PC-3 (cell line): ENCODE measurements at regions not wholly inside any gene's neighbourhood (a gene's known extent, or its start where the extent isn't known, plus 50 kb on each side); places are given as distances from the start of the nearest gene placed in this dataset.

Experiments
- ATAC-seq: fragments of 200-7000 bp; cut with Tn5 transposase; 2 replicates; pipeline ENCODE4 v1.9.1; 2020; ENCODE audit warnings: mild to moderate bottlenecking, moderate library complexity
- BruUV-seq: library from RNA; stranded (reverse); fragments of 400-500 nt; replicated peaks from 2 replicates; lab custom pipeline; 2021; lab: Mats Ljungman, UMichigan
- CTCF ChIA-PET: fragments of 300-600 bp; sonication (Branson Sonifier 250); formaldehyde crosslinking; loops from one replicate; lab custom pipeline; 2022; ENCODE audit warnings: antibody characterized with exemption; lab: Charles Lee
- POLR2A ChIA-PET: fragments of 300-600 bp; sonication (Branson Sonifier 250); formaldehyde crosslinking; loops from one replicate; lab custom pipeline; 2022; ENCODE audit warnings: antibody characterized with exemption; ENCODE audit not compliant: unreplicated experiment; lab: Charles Lee
- DNase-seq: peaks from one replicate; pipeline ENCODE4 v3.0.0-alpha.2; 2015
- H2AFZ ChIP-seq: fragments of 300-600 bp; sonication (generic); 2 replicates; pipeline ENCODE4 v1.6.0; 2016; ENCODE audit warnings: antibody characterized with exemption, low read length
- H3F3A ChIP-seq: fragments of 300-600 bp; sonication (generic); one replicate; pipeline ENCODE4 v1.6.0; 2017; ENCODE audit warnings: antibody characterized with exemption, low read length, control low read depth, mild to moderate bottlenecking; ENCODE audit not compliant: unreplicated experiment
- H3K27ac ChIP-seq: fragments of 300-600 bp; sonication (generic); 2 replicates; pipeline ENCODE4 v1.5.1; 2016; ENCODE audit warnings: mild to moderate bottlenecking, low read length
- H3K27me3 ChIP-seq: fragments of 300-600 bp; sonication (generic); 2 replicates; pipeline ENCODE4 v1.6.1; 2016; ENCODE audit warnings: low read length, mixed read lengths
- H3K36me3 ChIP-seq: fragments of 300-600 bp; sonication (generic); 2 replicates; pipeline ENCODE4 v1.6.1; 2016; ENCODE audit warnings: low read depth, mixed run types, low read length, mixed read lengths
- H3K4me1 ChIP-seq: fragments of 300-600 bp; sonication (generic); 2 replicates; pipeline ENCODE4 v1.5.1; 2016; ENCODE audit warnings: low read length; ENCODE audit not compliant: insufficient read depth
- H3K4me2 ChIP-seq: fragments of 300-600 bp; sonication (generic); 2 replicates; pipeline ENCODE4 v1.6.0; 2016; ENCODE audit warnings: low read length
- H3K4me3 ChIP-seq: fragments of 300-600 bp; sonication (generic); 2 replicates; pipeline ENCODE4 v1.5.1; 2016; ENCODE audit warnings: mild to moderate bottlenecking, low read length, mixed read lengths
- H3K79me2 ChIP-seq: fragments of 300-600 bp; sonication (generic); 2 replicates; pipeline ENCODE4 v1.6.1; 2017; ENCODE audit warnings: low read length, mixed read lengths
- H3K9ac ChIP-seq: fragments of 300-600 bp; sonication (generic); 2 replicates; pipeline ENCODE4 v1.6.0; 2016; ENCODE audit warnings: mild to moderate bottlenecking, low read length
- H3K9me2 ChIP-seq: fragments of 300-600 bp; sonication (generic); replicated peaks from 2 replicates; pipeline ENCODE4 v1.6.1; 2016; ENCODE audit warnings: mixed run types, low read length, mixed read lengths
- H3K9me3 ChIP-seq: fragments of 300-600 bp; sonication (generic); 2 replicates; pipeline ENCODE4 v1.6.1; 2016; ENCODE audit warnings: low read length, mixed read lengths
- H4K20me1 ChIP-seq: fragments of 300-600 bp; sonication (generic); 2 replicates; pipeline ENCODE4 v1.6.1; 2016; ENCODE audit warnings: low read length, mixed read lengths
- EZH2 ChIP-seq: fragments of 300-600 bp; sonication (generic); IDR thresholded peaks from one replicate; pipeline ENCODE4 v1.6.1; 2017; ENCODE audit warnings: antibody characterized with exemption, mild to moderate bottlenecking, low read length; ENCODE audit not compliant: unreplicated experiment
- EZH2phosphoT487 ChIP-seq: fragments of 300-600 bp; sonication (generic); IDR thresholded peaks from 2 replicates; pipeline ENCODE4 v1.6.1; 2018; ENCODE audit warnings: mild to moderate bottlenecking, antibody characterized with exemption, low read length, borderline replicate concordance
- intact Hi-C: fragments of 100-400 bp; cut with micrococcal nuclease; formaldehyde crosslinking; loops from 2 replicates; pipeline ENCODE4 v1.9.0; 2023
- TF ChIP-seq, protein P1 (sequence below): fragments of 300-600 bp; sonication (generic); conservative IDR thresholded peaks from 2 replicates; pipeline ENCODE4 v1.5.1; 2017; ENCODE audit warnings: antibody characterized with exemption, low read depth, mild to moderate bottlenecking, low read length

DNA sequence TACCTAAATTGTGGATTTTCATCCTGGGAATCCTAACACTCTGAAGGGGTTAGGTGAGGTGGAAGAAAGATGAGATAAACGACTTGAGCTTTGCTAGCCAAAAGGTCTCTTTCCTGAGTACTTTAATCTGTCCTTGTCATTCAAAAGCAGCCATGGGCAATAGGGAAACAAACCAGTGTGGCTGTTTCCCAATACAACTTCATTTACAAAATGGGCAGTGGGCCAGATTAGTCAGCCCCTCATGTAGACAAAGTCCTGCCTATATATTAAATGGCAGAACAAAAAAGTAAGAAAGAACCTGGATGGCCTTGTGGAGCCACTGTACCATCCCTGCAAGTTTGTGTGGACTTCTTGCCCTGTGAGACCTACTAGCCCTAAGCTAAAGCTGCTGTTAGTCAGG is 51.0 kb upstream of the NFIL3 start:
- ATAC-seq: no peak
- Histone ChIP-seq H3K79me2 (no peaks in the 10 kb centered on the region), H3K9ac (no peak overlapping the region), H3F3A (no peaks in the 10 kb centered on the region), H3K27me3 (no peaks in the 10 kb centered on the region), H3K9me2 (no peaks in the 10 kb centered on the region), H3K4me2 (no peak overlapping the region), H4K20me1 (no peaks in the 10 kb centered on the region), H3K27ac (no peak overlapping the region), H3K9me3 (no peaks in the 10 kb centered on the region), H2AFZ (no peak overlapping the region), H3K4me3 (no peak overlapping the region), H3K36me3 (no peaks in the 10 kb centered on the region), H3K4me1 (no peaks in the 10 kb centered on the region)
- intact Hi-C loops: no loop called here
- ChIA-PET CTCF (no interaction called here), POLR2A (no interaction called here)
- no peak for TF ChIP-seq EZH2phosphoT487
- TF ChIP-seq EZH2: no peak
- TF ChIP-seq, protein P1, sequence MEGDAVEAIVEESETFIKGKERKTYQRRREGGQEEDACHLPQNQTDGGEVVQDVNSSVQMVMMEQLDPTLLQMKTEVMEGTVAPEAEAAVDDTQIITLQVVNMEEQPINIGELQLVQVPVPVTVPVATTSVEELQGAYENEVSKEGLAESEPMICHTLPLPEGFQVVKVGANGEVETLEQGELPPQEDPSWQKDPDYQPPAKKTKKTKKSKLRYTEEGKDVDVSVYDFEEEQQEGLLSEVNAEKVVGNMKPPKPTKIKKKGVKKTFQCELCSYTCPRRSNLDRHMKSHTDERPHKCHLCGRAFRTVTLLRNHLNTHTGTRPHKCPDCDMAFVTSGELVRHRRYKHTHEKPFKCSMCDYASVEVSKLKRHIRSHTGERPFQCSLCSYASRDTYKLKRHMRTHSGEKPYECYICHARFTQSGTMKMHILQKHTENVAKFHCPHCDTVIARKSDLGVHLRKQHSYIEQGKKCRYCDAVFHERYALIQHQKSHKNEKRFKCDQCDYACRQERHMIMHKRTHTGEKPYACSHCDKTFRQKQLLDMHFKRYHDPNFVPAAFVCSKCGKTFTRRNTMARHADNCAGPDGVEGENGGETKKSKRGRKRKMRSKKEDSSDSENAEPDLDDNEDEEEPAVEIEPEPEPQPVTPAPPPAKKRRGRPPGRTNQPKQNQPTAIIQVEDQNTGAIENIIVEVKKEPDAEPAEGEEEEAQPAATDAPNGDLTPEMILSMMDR: no peak
- BruUV-seq: no TSS peak
- peak; percentile 47 for DNase-seq
